ENCODE measurements at regions not wholly inside any gene's neighbourhood (a gene's known extent, or its start where the extent isn't known, plus 50 kb on each side); places are given as distances from the start of the nearest gene placed in this dataset.

GRCh38 chr5:23411994-23412393 is 95.4 kb upstream of the PRDM9 start:
- TF ChIP-seq, protein P1, sequence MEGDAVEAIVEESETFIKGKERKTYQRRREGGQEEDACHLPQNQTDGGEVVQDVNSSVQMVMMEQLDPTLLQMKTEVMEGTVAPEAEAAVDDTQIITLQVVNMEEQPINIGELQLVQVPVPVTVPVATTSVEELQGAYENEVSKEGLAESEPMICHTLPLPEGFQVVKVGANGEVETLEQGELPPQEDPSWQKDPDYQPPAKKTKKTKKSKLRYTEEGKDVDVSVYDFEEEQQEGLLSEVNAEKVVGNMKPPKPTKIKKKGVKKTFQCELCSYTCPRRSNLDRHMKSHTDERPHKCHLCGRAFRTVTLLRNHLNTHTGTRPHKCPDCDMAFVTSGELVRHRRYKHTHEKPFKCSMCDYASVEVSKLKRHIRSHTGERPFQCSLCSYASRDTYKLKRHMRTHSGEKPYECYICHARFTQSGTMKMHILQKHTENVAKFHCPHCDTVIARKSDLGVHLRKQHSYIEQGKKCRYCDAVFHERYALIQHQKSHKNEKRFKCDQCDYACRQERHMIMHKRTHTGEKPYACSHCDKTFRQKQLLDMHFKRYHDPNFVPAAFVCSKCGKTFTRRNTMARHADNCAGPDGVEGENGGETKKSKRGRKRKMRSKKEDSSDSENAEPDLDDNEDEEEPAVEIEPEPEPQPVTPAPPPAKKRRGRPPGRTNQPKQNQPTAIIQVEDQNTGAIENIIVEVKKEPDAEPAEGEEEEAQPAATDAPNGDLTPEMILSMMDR (IDR thresholded peaks at IDR 0.05; ENCODE audit: extremely low read depth in 1 of 2, insufficient read depth in 1 of 2, low read depth in 1 of 2, low read length in 2 of 2), result no peak
- TF ChIP-seq EZH2 (IDR thresholded peaks at IDR 0.05; ENCODE audit: borderline replicate concordance, low read depth, low read length, severe bottlenecking) (no peak), POLR2A (IDR thresholded peaks at IDR 0.05; ENCODE audit: low read depth, low read length) (no peak), POLR2AphosphoS5 (IDR thresholded peaks at IDR 0.05; ENCODE audit: insufficient read depth, low read depth, low read length) (no peak), JUN (IDR thresholded peaks at IDR 0.05; ENCODE audit: borderline replicate concordance, insufficient read depth, insufficient read length, low read depth) (no peak), MYC (IDR thresholded peaks at IDR 0.05; ENCODE audit: low read depth, low read length) (no peak), GATA2 (IDR thresholded peaks at IDR 0.05; ENCODE audit: insufficient read depth, insufficient read length, low read depth, low read length) (no peak)
- TF ChIP-seq, protein P2, sequence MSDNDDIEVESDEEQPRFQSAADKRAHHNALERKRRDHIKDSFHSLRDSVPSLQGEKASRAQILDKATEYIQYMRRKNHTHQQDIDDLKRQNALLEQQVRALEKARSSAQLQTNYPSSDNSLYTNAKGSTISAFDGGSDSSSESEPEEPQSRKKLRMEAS (IDR thresholded peaks at IDR 0.05; ENCODE audit: insufficient read depth, insufficient read length), result no peak
